ENCODE measurements at regions not wholly inside any gene's neighbourhood (a gene's known extent, or its start where the extent isn't known, plus 50 kb on each side); places are given as distances from the start of the nearest gene placed in this dataset.
"Not testable (repeated sequence)": the region's sequence is repeated elsewhere in the genome, so short reads cannot be mapped to it uniquely, and the experiment has no call there.

DNA sequence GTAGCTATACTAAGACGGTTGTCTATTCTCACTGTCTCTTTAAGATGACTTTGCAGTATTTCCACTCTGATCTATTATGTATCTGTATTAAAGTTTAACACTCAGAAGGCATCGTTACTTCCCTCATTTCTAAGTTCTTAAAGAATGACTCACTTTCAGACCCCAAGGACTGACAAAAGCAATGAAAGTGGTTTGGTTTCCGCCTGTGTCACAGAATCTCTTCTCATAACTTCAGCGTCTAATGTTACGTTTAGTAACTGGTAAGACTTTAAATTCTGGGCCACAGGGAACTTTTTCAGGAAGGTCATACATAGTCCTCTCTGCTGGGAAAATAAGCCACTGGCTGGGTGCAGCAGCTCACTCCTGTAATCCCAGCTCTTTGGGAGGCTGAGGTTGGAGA, 892.0 kb upstream of the AUTS2 start:
- Histone ChIP-seq H3K27ac (ENCODE audit: low read depth in 1 of 2, low read length in 1 of 2) (no peak overlapping the region), H3K4me3 (ENCODE audit: low read length in 2 of 2) (no peak overlapping the region), H3K27me3 (ENCODE audit: control insufficient read depth in 2 of 2, insufficient read depth in 1 of 2, low read length in 1 of 2) (no peaks in the 10 kb centered on the region), H3K36me3 (ENCODE audit: control insufficient read depth in 2 of 2, insufficient read depth in 2 of 2, low read length in 1 of 2) (no peaks in the 10 kb centered on the region), H3K9me3 (ENCODE audit: control insufficient read depth in 2 of 2, insufficient read depth in 1 of 2, low read length in 1 of 2) (peaks cover 0 to 13% of the 10 kb centered on the region in 2 donors), H3K4me1 (ENCODE audit: control insufficient read depth in 2 of 2, insufficient read depth in 2 of 2, low read length in 2 of 2) (no peaks in the 10 kb centered on the region)
- DNase-seq (ENCODE audit: low read depth in 6 of 9, low spot score in 9 of 9) = no peak
- WGBS = 78% methylated on average over 5 of the region's 5 CpGs

DNA sequence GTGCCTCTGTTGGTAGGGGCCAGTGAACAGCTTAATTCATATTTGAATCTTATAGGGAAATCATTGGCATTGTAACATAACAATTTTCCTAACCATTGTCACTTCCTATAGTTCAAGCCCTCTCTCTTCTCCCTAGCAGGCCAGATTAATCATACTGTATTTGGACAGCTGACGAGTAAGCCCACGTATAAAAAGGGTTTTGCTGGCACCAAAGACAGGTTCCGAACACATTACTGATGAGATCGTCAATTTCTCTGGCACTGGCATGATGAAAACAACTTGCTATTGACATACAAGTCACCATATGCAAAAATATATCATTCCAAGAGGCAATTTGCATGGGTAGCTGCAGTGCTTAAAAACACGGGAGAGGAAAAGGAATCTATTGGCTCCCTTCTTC, 891.1 kb upstream of the AUTS2 start:
- Histone ChIP-seq H3K27me3 (ENCODE audit: control insufficient read depth in 2 of 2, insufficient read depth in 1 of 2, low read length in 1 of 2) (no peaks in the 10 kb centered on the region), H3K4me3 (ENCODE audit: low read length in 2 of 2) (no peak overlapping the region), H3K9me3 (ENCODE audit: control insufficient read depth in 2 of 2, insufficient read depth in 1 of 2, low read length in 1 of 2) (peaks cover 0 to 13% of the 10 kb centered on the region in 2 donors), H3K36me3 (ENCODE audit: control insufficient read depth in 2 of 2, insufficient read depth in 2 of 2, low read length in 1 of 2) (no peaks in the 10 kb centered on the region), H3K4me1 (ENCODE audit: control insufficient read depth in 2 of 2, insufficient read depth in 2 of 2, low read length in 2 of 2) (no peaks in the 10 kb centered on the region), H3K27ac (ENCODE audit: low read depth in 1 of 2, low read length in 1 of 2) (no peak overlapping the region)
- 92% methylated on average over 5 of the region's 5 CpGs for WGBS
- DNase-seq (ENCODE audit: low read depth in 6 of 9, low spot score in 9 of 9) = no peak

DNA sequence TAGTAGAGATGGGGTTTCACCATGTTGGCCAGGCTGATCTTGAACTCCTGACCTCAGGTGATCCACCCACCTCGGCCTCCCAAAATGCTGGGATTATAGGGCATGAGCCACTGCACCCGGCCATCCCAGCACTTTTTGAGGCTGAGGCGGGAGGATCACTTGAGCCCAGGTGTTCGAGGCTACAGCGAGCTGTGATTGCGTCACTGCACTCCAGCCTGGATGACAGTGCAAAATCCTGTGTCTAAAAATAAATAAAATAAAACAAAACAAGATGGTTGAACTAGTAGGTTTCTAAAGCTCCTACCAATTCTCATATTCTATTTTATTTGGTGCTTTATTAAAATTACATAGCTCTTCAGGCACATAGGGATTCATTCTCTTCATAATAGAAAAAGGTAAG, 890.3 kb upstream of the AUTS2 start:
- DNase-seq (ENCODE audit: low read depth in 6 of 9, low spot score in 9 of 9) = no peak
- Histone ChIP-seq H3K36me3 (ENCODE audit: control insufficient read depth in 2 of 2, insufficient read depth in 2 of 2, low read length in 1 of 2) (no peaks in the 10 kb centered on the region), H3K9me3 (ENCODE audit: control insufficient read depth in 2 of 2, insufficient read depth in 1 of 2, low read length in 1 of 2) (peaks cover 0 to 13% of the 10 kb centered on the region in 2 donors), H3K4me1 (ENCODE audit: control insufficient read depth in 2 of 2, insufficient read depth in 2 of 2, low read length in 2 of 2) (no peaks in the 10 kb centered on the region), H3K4me3 (ENCODE audit: low read length in 2 of 2) (no peak overlapping the region), H3K27me3 (ENCODE audit: control insufficient read depth in 2 of 2, insufficient read depth in 1 of 2, low read length in 1 of 2) (no peaks in the 10 kb centered on the region), H3K27ac (ENCODE audit: low read depth in 1 of 2, low read length in 1 of 2) (no peak overlapping the region)
- 92% methylated on average over 6 of the region's 6 CpGs for WGBS

DNA sequence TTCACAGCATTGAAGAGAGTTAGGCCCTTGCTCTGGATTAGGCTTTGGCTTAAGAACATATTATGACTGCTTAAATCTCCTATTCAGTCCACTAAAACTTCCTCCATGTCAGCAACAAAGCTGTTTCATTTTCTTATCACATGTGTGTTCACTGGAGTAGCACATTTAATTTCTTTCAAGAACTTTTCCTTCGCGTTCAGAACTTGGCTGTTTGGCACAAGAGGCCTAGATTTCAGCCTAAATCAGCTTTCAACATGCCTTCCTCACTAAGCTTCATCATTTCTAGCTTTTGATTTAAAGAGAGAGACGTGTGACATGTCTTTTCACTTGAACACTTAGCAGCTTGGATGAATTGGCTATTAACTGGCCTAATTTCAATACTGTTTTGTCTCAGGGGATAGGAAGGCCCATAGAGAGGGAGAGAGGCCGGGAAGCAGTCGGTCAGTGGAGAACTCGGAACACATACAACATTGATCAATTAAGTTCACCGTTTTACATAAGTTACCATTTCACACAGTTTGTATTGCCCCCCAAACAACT, 885.2 kb upstream of the AUTS2 start:
- Histone ChIP-seq H3K4me1 (ENCODE audit: control insufficient read depth in 2 of 2, insufficient read depth in 2 of 2, low read length in 2 of 2) (no peaks in the 10 kb centered on the region), H3K27me3 (ENCODE audit: control insufficient read depth in 2 of 2, insufficient read depth in 1 of 2, low read length in 1 of 2) (no peaks in the 10 kb centered on the region), H3K4me3 (ENCODE audit: low read length in 2 of 2) (no peak overlapping the region), H3K36me3 (ENCODE audit: control insufficient read depth in 2 of 2, insufficient read depth in 2 of 2, low read length in 1 of 2) (no peaks in the 10 kb centered on the region), H3K9me3 (ENCODE audit: control insufficient read depth in 2 of 2, insufficient read depth in 1 of 2, low read length in 1 of 2) (peaks cover 0 to 9% of the 10 kb centered on the region in 2 donors), H3K27ac (ENCODE audit: low read depth in 1 of 2, low read length in 1 of 2) (no peak overlapping the region)
- no peak for DNase-seq (ENCODE audit: low read depth in 6 of 9, low spot score in 9 of 9)
- WGBS = 84% methylated on average over 7 of the region's 7 CpGs

DNA sequence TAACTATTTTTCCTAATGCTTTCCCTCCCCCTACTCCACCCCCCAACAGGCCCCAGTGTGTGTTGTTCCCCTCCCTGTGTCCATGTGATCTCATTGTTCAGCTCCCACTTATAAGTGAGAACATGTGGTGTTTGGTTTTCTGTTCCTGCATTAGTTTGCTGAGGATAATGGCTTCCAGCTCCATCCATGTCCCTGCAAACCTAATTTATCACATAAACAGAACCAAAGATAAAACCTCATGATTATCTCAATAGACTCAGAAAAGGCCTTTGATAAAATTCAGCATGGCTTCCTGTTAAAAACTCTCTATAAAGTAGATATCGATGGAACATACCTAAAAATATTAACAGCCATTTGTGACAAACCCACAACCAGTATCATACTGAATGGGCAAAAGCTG, 884.1 kb upstream of the AUTS2 start:
- not testable (repeated sequence) for H3K4me3 ChIP-seq (ENCODE audit: low read length in 2 of 2); DNase-seq (ENCODE audit: low read depth in 6 of 9, low spot score in 9 of 9); H3K9me3 ChIP-seq (ENCODE audit: control insufficient read depth in 2 of 2, insufficient read depth in 1 of 2, low read length in 1 of 2); H3K4me1 ChIP-seq (ENCODE audit: control insufficient read depth in 2 of 2, insufficient read depth in 2 of 2, low read length in 2 of 2); H3K36me3 ChIP-seq (ENCODE audit: control insufficient read depth in 2 of 2, insufficient read depth in 2 of 2, low read length in 1 of 2); H3K27ac ChIP-seq (ENCODE audit: low read depth in 1 of 2, low read length in 1 of 2); H3K27me3 ChIP-seq (ENCODE audit: control insufficient read depth in 2 of 2, insufficient read depth in 1 of 2, low read length in 1 of 2)
- 95% methylated on average over 1 of the region's 1 CpG for WGBS

DNA sequence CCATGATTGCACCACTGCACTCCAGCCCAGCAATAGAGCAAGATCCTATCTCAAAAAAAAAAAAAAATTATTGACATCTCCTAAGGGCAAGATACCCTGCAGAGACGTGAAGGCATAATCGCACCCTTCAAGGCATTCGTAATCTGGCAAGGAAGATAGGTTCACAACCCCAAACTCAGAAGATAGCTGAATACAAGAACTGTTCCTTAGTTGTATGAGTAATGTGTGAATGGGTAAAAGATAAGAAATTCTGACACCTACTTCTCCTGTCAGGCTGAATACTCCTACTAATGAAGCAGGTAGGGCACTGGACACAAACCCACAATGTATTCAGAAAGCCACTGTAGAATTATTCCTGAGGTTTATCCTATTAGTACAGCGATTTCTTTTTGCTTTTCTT, 882.4 kb upstream of the AUTS2 start:
- no peaks in the 10 kb centered on the region for H3K36me3 ChIP-seq (ENCODE audit: control insufficient read depth in 2 of 2, insufficient read depth in 2 of 2, low read length in 1 of 2)
- H3K4me1 ChIP-seq (ENCODE audit: control insufficient read depth in 2 of 2, insufficient read depth in 2 of 2, low read length in 2 of 2) = no peaks in the 10 kb centered on the region
- WGBS = 94% methylated on average over 4 of the region's 4 CpGs
- H3K27me3 ChIP-seq (ENCODE audit: control insufficient read depth in 2 of 2, insufficient read depth in 1 of 2, low read length in 1 of 2) = no peaks in the 10 kb centered on the region
- no peak overlapping the region for H3K27ac ChIP-seq (ENCODE audit: low read depth in 1 of 2, low read length in 1 of 2)
- H3K9me3 ChIP-seq (ENCODE audit: control insufficient read depth in 2 of 2, insufficient read depth in 1 of 2, low read length in 1 of 2) = peaks cover 0 to 5% of the 10 kb centered on the region in 2 donors
- no peak overlapping the region for H3K4me3 ChIP-seq (ENCODE audit: low read length in 2 of 2)
- no peak for DNase-seq (ENCODE audit: low read depth in 6 of 9, low spot score in 9 of 9)

DNA sequence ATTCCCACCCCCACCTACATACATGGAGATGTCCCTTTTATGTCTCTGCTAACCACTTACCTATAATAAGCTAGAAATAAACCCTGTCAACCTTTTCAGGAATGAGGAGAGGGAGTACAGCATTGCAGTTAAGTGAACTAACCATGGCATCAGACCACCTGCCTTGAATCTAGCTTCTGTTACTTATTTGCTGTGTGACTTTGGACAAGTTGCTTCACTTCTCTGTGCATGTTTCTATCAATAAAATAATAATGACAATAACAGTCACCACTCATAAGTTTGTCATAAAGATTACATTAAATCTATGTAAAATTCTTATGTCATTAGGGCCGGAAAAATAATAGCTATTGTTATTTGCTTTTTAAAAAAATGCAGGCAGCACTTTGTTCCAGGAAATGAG, 881.1 kb upstream of the AUTS2 start:
- H3K27me3 ChIP-seq (ENCODE audit: control insufficient read depth in 2 of 2, insufficient read depth in 1 of 2, low read length in 1 of 2) = no peaks in the 10 kb centered on the region
- H3K4me1 ChIP-seq (ENCODE audit: control insufficient read depth in 2 of 2, insufficient read depth in 2 of 2, low read length in 2 of 2) = no peaks in the 10 kb centered on the region
- WGBS = 90% methylated on average over 1 of the region's 1 CpG
- no peak for DNase-seq (ENCODE audit: low read depth in 6 of 9, low spot score in 9 of 9)
- no peak overlapping the region for H3K27ac ChIP-seq (ENCODE audit: low read depth in 1 of 2, low read length in 1 of 2)
- H3K36me3 ChIP-seq (ENCODE audit: control insufficient read depth in 2 of 2, insufficient read depth in 2 of 2, low read length in 1 of 2) = no peaks in the 10 kb centered on the region
- H3K4me3 ChIP-seq (ENCODE audit: low read length in 2 of 2) = no peak overlapping the region
- peaks cover 0 to 8% of the 10 kb centered on the region in 2 donors for H3K9me3 ChIP-seq (ENCODE audit: control insufficient read depth in 2 of 2, insufficient read depth in 1 of 2, low read length in 1 of 2)

DNA sequence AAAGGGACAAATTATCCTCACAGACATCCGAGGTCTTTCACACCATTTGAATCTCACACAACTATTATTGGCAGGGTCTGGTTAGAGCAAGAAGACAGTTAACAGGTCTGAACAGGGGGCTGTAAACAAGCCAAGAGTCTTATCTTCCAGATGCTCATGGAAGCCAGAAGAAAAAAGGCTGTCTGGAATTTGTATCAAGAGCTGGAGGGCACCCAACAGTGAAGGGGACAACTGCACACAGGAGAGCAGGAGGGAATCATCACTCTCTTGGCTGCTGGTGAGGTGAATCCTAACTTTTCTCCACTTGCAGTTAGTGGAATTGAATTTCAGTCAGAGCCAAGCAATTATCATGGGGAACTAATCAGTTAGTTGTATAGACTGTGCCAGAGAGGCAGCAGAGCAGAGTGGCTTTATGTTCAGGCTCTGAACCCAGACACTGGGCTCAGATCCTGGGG, 880.2 kb upstream of the AUTS2 start:
- H3K4me1 ChIP-seq (ENCODE audit: control insufficient read depth in 2 of 2, insufficient read depth in 2 of 2, low read length in 2 of 2) = no peaks in the 10 kb centered on the region
- no peak overlapping the region for H3K27ac ChIP-seq (ENCODE audit: low read depth in 1 of 2, low read length in 1 of 2)
- peaks cover 0 to 10% of the 10 kb centered on the region in 2 donors for H3K9me3 ChIP-seq (ENCODE audit: control insufficient read depth in 2 of 2, insufficient read depth in 1 of 2, low read length in 1 of 2)
- WGBS = 8% methylated on average over 1 of the region's 1 CpG
- H3K36me3 ChIP-seq (ENCODE audit: control insufficient read depth in 2 of 2, insufficient read depth in 2 of 2, low read length in 1 of 2) = no peaks in the 10 kb centered on the region
- H3K4me3 ChIP-seq (ENCODE audit: low read length in 2 of 2) = no peak overlapping the region
- peak in 2 of 9 donors; percentile 11 to 18 for DNase-seq (ENCODE audit: low read depth in 6 of 9, low spot score in 9 of 9)
- no peaks in the 10 kb centered on the region for H3K27me3 ChIP-seq (ENCODE audit: control insufficient read depth in 2 of 2, insufficient read depth in 1 of 2, low read length in 1 of 2)

DNA sequence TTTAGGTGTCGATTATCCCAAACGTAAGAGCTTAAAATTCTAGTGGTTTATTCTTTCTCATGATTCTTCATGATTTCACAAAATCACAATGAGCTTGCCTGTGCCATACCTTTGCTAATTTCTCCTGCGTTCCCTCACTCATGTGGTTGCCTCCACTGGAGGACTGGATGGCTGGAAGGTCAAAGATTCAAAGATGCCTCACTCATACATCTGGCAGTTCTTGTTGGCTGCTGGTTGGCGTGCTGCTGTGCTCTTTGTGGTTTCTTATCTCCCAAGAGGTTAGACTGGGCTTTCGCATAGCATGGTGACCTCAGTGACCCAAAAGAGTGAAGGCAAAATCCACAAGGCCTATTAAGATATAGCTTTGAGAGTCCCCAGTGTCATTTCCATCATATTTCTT, 877.6 kb upstream of the AUTS2 start:
- DNase-seq (ENCODE audit: low read depth in 6 of 9, low spot score in 9 of 9) = no peak
- H3K27me3 ChIP-seq (ENCODE audit: control insufficient read depth in 2 of 2, insufficient read depth in 1 of 2, low read length in 1 of 2) = no peaks in the 10 kb centered on the region
- H3K27ac ChIP-seq (ENCODE audit: low read depth in 1 of 2, low read length in 1 of 2) = no peak overlapping the region
- no peak overlapping the region for H3K4me3 ChIP-seq (ENCODE audit: low read length in 2 of 2)
- H3K36me3 ChIP-seq (ENCODE audit: control insufficient read depth in 2 of 2, insufficient read depth in 2 of 2, low read length in 1 of 2) = no peaks in the 10 kb centered on the region
- no peaks in the 10 kb centered on the region for H3K4me1 ChIP-seq (ENCODE audit: control insufficient read depth in 2 of 2, insufficient read depth in 2 of 2, low read length in 2 of 2)
- 80% methylated on average over 5 of the region's 5 CpGs for WGBS
- peaks cover 0 to 22% of the 10 kb centered on the region in 2 donors for H3K9me3 ChIP-seq (ENCODE audit: control insufficient read depth in 2 of 2, insufficient read depth in 1 of 2, low read length in 1 of 2)

DNA sequence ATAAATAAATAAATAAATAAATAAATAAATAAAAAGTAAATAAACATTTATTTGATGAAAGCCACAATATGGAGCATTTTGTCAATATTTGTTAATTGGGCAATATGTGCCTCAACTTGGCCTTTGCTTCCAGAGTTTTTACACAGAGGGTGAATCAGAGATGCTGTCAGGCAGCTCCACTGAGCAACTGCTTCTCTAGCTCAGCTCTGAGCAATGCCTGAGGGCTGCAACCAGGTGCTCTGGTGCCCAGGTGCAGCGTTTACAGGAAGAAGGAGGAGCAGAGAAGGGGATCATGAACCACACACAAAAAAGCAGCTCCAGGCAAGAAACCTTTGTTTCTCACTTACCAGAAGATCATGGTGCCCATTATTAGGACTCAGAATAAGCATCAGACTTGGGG, 876.2 kb upstream of the AUTS2 start:
- 91% methylated on average over 1 of the region's 1 CpG for WGBS
- Histone ChIP-seq H3K36me3 (ENCODE audit: control insufficient read depth in 2 of 2, insufficient read depth in 2 of 2, low read length in 1 of 2) (no peaks in the 10 kb centered on the region), H3K4me3 (ENCODE audit: low read length in 2 of 2) (no peak overlapping the region), H3K27me3 (ENCODE audit: control insufficient read depth in 2 of 2, insufficient read depth in 1 of 2, low read length in 1 of 2) (no peaks in the 10 kb centered on the region), H3K27ac (ENCODE audit: low read depth in 1 of 2, low read length in 1 of 2) (no peak overlapping the region), H3K4me1 (ENCODE audit: control insufficient read depth in 2 of 2, insufficient read depth in 2 of 2, low read length in 2 of 2) (no peaks in the 10 kb centered on the region), H3K9me3 (ENCODE audit: control insufficient read depth in 2 of 2, insufficient read depth in 1 of 2, low read length in 1 of 2) (peaks cover 0 to 22% of the 10 kb centered on the region in 2 donors)
- DNase-seq (ENCODE audit: low read depth in 6 of 9, low spot score in 9 of 9) = no peak

Measured in thymus (tissue), 11 donors.